Testis (tissue), 2 donors: ENCODE measurements at regions not wholly inside any gene's neighbourhood (a gene's known extent, or its start where the extent isn't known, plus 50 kb on each side); places are given as distances from the start of the nearest gene placed in this dataset.

Source experiments
- POLR2A ChIP-seq: fragments of 450-650 bp; IDR thresholded peaks from one replicate; pipeline ENCODE4 v1.6.1; 2017; ENCODE audit warnings: antibody characterized with exemption, mild to moderate bottlenecking, moderate library complexity
- TF ChIP-seq, protein P1 (sequence below), 3 experiments: fragments of 450-650 bp in 2 of 3; fragments of 200-600 bp in 1 of 3; sonication (generic) in 1 of 3; IDR thresholded peaks; one replicate each; pipeline ENCODE4 v1.5.1; 2016 to 2019; ENCODE audit warnings: antibody characterized with exemption in 3 of 3, mild to moderate bottlenecking in 2 of 3, moderate library complexity in 1 of 3

DNA sequence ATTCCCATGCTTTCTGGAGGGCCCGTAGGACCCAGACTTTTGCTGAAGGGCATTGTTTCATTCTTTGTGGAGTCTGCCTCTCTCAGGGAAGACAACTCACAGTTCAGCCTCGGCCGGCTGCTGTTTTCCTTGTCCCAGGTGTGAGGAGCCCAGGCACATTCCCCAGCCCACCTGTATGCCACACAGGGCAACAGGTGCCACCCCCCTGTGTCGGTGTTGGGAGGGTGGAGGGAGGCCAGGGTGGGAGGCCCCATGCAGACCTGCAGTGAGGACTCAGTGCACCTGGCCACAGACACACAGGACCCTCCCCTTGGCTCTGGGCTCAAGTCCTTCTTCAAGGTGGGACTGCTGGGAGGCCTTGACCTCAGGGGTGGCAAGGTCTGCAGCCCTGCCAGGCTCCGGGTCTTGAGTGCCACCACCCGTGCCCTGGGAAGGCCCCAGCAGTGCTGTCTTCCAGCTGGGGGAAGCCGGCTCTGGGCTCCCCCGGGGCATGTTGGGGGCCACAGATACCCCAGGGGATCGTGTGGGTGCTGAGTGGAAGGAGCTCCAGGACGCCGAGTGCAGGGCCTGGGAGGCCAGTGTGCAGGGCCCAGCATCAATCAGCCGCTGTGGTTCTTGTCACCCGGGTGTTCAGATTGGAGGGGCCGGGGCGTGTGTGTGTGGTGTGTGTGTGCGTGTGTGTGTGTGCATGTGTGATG is 1286.1 kb downstream of the BRD1 start:
- TF ChIP-seq, protein P1, sequence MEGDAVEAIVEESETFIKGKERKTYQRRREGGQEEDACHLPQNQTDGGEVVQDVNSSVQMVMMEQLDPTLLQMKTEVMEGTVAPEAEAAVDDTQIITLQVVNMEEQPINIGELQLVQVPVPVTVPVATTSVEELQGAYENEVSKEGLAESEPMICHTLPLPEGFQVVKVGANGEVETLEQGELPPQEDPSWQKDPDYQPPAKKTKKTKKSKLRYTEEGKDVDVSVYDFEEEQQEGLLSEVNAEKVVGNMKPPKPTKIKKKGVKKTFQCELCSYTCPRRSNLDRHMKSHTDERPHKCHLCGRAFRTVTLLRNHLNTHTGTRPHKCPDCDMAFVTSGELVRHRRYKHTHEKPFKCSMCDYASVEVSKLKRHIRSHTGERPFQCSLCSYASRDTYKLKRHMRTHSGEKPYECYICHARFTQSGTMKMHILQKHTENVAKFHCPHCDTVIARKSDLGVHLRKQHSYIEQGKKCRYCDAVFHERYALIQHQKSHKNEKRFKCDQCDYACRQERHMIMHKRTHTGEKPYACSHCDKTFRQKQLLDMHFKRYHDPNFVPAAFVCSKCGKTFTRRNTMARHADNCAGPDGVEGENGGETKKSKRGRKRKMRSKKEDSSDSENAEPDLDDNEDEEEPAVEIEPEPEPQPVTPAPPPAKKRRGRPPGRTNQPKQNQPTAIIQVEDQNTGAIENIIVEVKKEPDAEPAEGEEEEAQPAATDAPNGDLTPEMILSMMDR (IDR thresholded peaks at IDR 0.05): no peak
- no peak for TF ChIP-seq POLR2A
